ENCODE measurements at regions not wholly inside any gene's neighbourhood (a gene's known extent, or its start where the extent isn't known, plus 50 kb on each side); places are given as distances from the start of the nearest gene placed in this dataset.
A peak's percentile ranks its signal among the peaks of the same experiment; 100 is the strongest.

DNA sequence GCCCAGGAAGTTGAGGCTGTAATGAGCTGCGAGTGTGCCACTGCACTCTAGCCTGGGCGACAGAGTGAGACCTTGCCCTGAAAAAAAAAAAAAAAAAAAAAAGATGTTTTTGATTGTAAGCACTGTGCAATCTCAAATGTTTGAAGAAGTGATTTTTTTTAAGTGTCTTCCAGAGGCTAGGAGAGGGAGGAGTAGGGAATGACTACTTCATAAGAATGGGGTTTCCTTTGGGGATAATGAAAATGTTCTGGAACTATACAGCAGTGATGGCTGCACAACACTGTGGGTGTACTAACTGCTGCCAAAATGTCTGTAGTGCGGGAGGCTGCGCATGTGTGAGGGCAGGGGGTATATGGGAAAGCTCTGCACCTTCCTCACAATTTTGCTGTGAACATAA is 83.7 kb downstream of the MCFD2 start:
- TF ChIP-seq, protein P1, sequence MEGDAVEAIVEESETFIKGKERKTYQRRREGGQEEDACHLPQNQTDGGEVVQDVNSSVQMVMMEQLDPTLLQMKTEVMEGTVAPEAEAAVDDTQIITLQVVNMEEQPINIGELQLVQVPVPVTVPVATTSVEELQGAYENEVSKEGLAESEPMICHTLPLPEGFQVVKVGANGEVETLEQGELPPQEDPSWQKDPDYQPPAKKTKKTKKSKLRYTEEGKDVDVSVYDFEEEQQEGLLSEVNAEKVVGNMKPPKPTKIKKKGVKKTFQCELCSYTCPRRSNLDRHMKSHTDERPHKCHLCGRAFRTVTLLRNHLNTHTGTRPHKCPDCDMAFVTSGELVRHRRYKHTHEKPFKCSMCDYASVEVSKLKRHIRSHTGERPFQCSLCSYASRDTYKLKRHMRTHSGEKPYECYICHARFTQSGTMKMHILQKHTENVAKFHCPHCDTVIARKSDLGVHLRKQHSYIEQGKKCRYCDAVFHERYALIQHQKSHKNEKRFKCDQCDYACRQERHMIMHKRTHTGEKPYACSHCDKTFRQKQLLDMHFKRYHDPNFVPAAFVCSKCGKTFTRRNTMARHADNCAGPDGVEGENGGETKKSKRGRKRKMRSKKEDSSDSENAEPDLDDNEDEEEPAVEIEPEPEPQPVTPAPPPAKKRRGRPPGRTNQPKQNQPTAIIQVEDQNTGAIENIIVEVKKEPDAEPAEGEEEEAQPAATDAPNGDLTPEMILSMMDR (IDR thresholded peaks at IDR 0.05; ENCODE audit: low read depth, low read length) = no peak
- DNase-seq (ENCODE audit: low read depth in 2 of 2) = no peak
- no peak overlapping the region for H3K4me3 ChIP-seq (replicated peaks in 1 of 2; ENCODE audit: low read depth in 2 of 2, low read length in 2 of 2)

DNA sequence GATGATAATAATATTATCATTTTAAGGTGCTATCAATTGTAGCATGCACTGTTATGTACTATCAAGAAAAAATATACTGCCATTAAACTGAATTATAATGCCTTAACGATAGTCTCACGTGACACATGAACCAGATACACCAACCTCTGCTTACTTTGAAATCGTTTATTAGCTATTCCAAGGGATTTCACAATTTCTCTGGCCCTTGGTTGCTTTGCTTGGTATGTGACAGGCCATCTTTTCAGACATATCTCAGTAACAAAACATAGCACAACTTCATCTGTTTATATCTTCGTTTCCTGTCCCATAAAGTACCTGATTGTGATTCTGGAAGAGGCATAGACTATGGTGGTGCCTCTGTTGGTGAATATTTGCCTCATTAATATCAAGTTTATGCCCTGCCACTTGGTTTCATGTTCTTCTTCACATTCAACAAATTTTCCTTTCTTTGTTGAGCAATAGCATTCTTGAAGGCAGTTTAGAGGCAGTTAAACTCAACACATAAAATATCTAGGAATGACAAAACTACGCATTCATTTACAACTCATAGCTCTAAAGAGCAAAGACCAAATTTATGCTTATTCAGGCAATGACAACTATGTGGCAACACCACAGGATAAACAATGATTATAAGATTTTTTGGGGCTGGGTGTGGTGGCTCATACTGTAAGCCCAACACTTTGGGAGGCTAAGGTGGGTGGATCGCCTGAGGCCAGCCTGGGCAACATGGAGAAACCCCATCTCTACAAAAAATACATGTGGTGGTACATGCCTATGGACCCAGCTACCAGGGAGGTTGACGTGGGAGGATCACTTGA is 84.3 kb downstream of the MCFD2 start:
- TF ChIP-seq, protein P1 (IDR thresholded peaks at IDR 0.05; ENCODE audit: low read depth, low read length) = no peak
- peak; percentile 61 to 78 for DNase-seq (ENCODE audit: low read depth in 2 of 2)

DNA sequence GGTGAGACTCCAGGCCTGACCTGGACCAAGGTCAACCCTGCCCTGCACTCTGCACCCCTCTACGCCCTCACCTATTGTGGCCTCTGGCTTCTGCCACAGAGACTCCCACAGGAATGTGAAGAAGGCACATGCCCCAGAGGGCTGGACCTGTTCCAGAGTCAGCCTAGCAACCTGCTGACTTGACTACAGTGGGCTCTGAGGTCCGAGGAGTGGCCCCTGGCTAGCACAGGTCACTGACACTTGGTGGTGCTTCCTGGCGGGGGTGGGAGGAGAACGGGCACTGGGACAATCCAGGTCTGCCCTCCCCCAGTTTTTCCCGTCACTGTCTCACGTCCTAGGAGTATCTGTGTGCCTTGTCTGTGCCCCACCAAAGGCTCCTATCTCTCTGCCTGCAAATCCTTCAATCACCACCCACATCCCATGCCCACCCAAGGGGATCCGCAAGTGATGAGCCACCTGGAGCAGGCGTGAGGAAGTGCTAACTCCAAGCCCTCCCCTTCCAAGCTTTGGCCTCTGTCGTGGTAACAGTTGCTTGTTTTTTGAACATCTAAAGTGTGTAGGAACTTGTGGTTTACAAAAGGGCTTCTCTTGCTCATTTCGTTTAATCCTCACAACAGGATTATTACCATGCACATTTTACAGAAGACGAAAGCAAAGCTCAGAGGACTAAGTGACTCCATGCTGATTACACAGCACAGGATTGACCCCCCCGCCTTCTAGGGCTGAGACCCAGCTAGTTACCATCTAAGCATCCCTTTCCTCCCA is 86.2 kb downstream of the MCFD2 start:
- TF ChIP-seq, protein P1 (IDR thresholded peaks at IDR 0.05; ENCODE audit: low read depth, low read length) = no peak
- DNase-seq (ENCODE audit: low read depth in 2 of 2) = no peak
- no peak overlapping the region for H3K4me3 ChIP-seq (replicated peaks in 1 of 2; ENCODE audit: low read depth in 2 of 2, low read length in 2 of 2)

More for the DNA sequence above, 84.3 kb downstream of the MCFD2 start:
- no peak overlapping the region for H3K4me3 ChIP-seq (replicated peaks in 1 of 2; ENCODE audit: low read depth in 2 of 2, low read length in 2 of 2)

DNA sequence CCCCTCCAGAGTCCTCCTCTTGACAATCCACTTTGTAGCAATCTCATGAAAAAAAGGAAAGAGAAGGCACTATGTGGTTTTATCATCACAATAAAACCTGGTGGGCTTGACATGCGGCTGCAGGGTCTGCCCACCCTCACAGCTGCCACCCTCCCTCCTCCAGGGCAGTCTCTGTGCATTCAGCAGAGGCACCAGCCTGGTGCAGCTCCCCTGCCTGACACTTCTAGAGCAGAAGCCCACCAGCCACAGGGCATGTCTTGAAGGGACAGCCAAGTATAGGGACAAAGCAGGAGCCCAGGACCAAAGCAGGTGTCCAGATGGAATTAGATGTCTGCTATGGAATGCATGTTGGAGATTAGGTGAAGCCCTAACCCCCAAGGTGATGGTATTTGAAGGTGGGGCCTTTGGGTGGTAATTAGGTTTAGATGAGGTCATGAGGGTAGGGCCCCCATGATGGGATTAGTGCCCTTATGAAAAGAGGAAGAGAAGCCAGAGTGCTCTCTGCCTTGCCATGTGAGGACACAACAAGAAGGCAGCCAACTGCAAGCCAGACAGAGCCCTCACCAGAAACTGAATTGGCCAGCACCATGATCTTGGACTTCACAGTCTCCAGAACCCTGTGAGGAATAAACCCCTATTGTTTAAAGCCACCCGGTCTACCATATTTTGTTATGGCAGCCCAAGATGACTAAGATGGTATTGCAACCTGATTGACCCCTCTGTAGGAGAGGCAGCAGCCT is 86.9 kb downstream of the MCFD2 start:
- TF ChIP-seq, protein P1 (IDR thresholded peaks at IDR 0.05; ENCODE audit: low read depth, low read length) = no peak
- DNase-seq (ENCODE audit: low read depth in 2 of 2) = no peak
- no peak overlapping the region for H3K4me3 ChIP-seq (replicated peaks in 1 of 2; ENCODE audit: low read depth in 2 of 2, low read length in 2 of 2)

DNA sequence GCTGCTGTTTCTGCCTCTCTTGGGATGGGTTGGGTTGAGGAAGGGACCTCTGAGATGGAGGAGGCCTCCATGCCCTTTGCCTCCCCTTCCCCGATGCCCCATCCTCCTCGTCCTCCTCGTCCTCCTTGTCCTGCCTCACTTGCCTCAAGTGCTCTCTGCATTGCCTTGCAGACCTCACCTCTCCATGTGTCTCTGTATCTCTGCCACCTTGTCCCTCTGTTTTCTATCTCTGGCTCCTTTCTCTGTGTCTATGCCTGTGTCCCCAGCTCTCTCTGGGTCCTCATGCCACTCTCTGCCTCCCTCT is 87.5 kb downstream of the MCFD2 start:
- TF ChIP-seq, protein P1 (IDR thresholded peaks at IDR 0.05; ENCODE audit: low read depth, low read length) = no peak
- DNase-seq (ENCODE audit: low read depth in 2 of 2) = no peak
- peak overlapping the region in 1 of 2 donors; percentile 26 for H3K4me3 ChIP-seq (replicated peaks in 1 of 2; ENCODE audit: low read depth in 2 of 2, low read length in 2 of 2)

DNA sequence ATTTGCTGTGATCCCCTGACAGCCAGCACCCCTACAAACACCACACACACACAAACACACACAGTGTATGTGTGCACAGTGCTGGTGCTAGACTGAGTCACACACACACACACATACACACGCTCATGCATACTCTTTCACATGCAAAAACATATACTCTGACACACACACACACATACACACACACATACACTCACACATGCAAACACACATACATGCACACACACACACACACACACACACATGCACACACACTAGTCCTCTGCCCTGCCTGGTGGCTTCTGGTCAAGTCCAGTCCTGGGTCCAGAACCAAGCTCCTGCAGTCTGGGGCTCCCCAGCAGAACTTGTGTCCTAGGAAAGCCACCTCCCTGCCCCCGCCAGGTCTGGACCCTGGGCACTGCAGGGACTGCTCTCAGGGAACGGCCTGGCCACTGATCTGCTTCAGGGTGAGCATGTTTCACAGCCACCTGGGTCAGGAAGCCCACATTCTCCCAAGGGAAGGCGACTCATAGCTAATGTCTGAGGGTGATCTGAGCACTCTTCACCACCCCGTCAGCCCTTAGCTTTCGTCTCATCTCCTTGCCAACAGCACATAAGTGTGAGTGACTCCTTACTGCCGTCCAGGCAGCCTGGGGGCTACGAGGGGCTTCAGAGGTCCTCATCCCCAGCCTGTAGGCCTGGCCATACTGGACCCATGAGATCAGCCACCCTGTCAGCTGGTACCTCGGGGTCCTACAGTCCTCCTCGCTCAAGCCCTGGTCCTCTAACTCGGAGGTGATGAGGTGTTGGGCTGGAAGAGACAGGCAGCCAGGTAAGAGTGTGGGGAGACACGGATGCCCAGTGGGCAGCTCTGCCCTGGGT is 88.1 kb downstream of the MCFD2 start:
- DNase-seq (ENCODE audit: low read depth in 2 of 2) = peak in 1 of 2 donors; percentile 94
- peak overlapping the region in 1 of 2 donors; percentile 26 for H3K4me3 ChIP-seq (replicated peaks in 1 of 2; ENCODE audit: low read depth in 2 of 2, low read length in 2 of 2)
- TF ChIP-seq, protein P1 (IDR thresholded peaks at IDR 0.05; ENCODE audit: low read depth, low read length) = no peak
